GM12878 (cell line): ENCODE measurements at regions not wholly inside any gene's neighbourhood (a gene's known extent, or its start where the extent isn't known, plus 50 kb on each side); places are given as distances from the start of the nearest gene placed in this dataset.

Experiments
- ATAC-seq: fragments of 200-7000 bp; cut with Tn5 transposase; 3 replicates; pipeline ENCODE4 v1.9.1; 2020; ENCODE audit warnings: mild to moderate bottlenecking, moderate library complexity
- BruUV-seq: library from RNA; stranded (reverse); fragments of 400-500 nt; replicated peaks from 2 replicates; lab custom pipeline; 2021; lab: Mats Ljungman, UMichigan
- CTCF ChIA-PET: fragments of 300-600 bp; sonication (Branson Sonifier 250); formaldehyde crosslinking; extraction: SDS; loops from one replicate; lab custom pipeline; 2021; ENCODE audit warnings: inconsistent platforms; lab: Yijun Ruan, JAX
- POLR2A ChIA-PET: fragments of 350-600 bp; formaldehyde crosslinking; extraction: SDS; loops from one replicate; lab custom pipeline; 2021; ENCODE audit warnings: inconsistent platforms; lab: Charles Lee
- RAD21 ChIA-PET: fragments of 300-600 bp; sonication (Branson Sonifier 250); formaldehyde crosslinking; loops from one replicate; lab custom pipeline; 2023; ENCODE audit warnings: antibody characterized with exemption; ENCODE audit not compliant: unreplicated experiment; lab: Charles Lee
- SMC1A ChIA-PET: fragments of 300-600 bp; sonication (Branson Sonifier 250); formaldehyde crosslinking; loops from one replicate; lab custom pipeline; 2023; ENCODE audit not compliant: unreplicated experiment, uncharacterized antibody; lab: Charles Lee
- DNase-seq: peaks from one replicate; pipeline ENCODE4 v3.0.0-alpha.2; 2011; ENCODE audit warnings: low read depth, low spot score
- FAIRE-seq: peaks from 3 replicates; lab custom pipeline; 2011; peaks lifted over from hg19 to GRCh38; lab: Jason Lieb, UNC
- H2AFZ ChIP-seq: 2 replicates; pipeline ENCODE4 v1.6.0; 2011; ENCODE audit warnings: low read depth, low read length, control low read depth; ENCODE audit not compliant: control insufficient read depth
- H3K27ac ChIP-seq: 2 replicates; pipeline ENCODE4 v1.5.1; 2011; ENCODE audit warnings: control low read depth; ENCODE audit not compliant: control insufficient read depth, insufficient read depth
- H3K27me3 ChIP-seq, 2 experiments: replicated peaks in 1 of 2; 2 replicates each; pipeline versions ENCODE4 v1.6.0 to v1.6.1; 2011; ENCODE audit warnings: low read length in 1 of 2; ENCODE audit not compliant: control insufficient read depth in 2 of 2, insufficient read depth in 2 of 2
- H3K36me3 ChIP-seq, 2 experiments: 2 replicates each; pipeline ENCODE4 v1.5.1; 2011; ENCODE audit warnings: low read length in 1 of 2; ENCODE audit not compliant: control insufficient read depth in 2 of 2, insufficient read depth in 2 of 2
- H3K4me1 ChIP-seq: 2 replicates; pipeline ENCODE4 v1.6.1; 2011; ENCODE audit warnings: mild to moderate bottlenecking, low read length, moderate library complexity, mixed read lengths; ENCODE audit not compliant: control insufficient read depth, insufficient read depth
- H3K4me2 ChIP-seq: 2 replicates; pipeline ENCODE4 v1.6.0; 2011; ENCODE audit warnings: control low read depth; ENCODE audit not compliant: control insufficient read depth, insufficient read depth
- H3K4me3 ChIP-seq: fragments of 200-600 bp; sonication (generic); 2 replicates; pipeline ENCODE4 v1.5.1; 2016
- H3K79me2 ChIP-seq: 2 replicates; pipeline ENCODE4 v1.6.0; 2011; ENCODE audit warnings: low read length; ENCODE audit not compliant: control insufficient read depth, insufficient read depth
- H3K9ac ChIP-seq: 2 replicates; pipeline ENCODE4 v1.8.0; 2011; ENCODE audit warnings: low read length, control low read depth, mixed read lengths; ENCODE audit not compliant: control insufficient read depth, insufficient read depth
- H3K9me3 ChIP-seq: replicated peaks from 3 replicates; pipeline ENCODE4 v1.5.1; 2011; ENCODE audit warnings: mild to moderate bottlenecking, low read length; ENCODE audit not compliant: control insufficient read depth, insufficient read depth
- H4K20me1 ChIP-seq: 2 replicates; pipeline ENCODE4 v1.6.0; 2011; ENCODE audit not compliant: control insufficient read depth, insufficient read depth
- HSF1 ChIP-seq: fragments of 150-350 bp; IDR thresholded peaks from 2 replicates; pipeline ENCODE4 v1.6.1; 2014; ENCODE audit warnings: mild to moderate bottlenecking, low read depth, low read length
- KLF5 ChIP-seq: fragments of 450-650 bp; IDR thresholded peaks from 2 replicates; pipeline ENCODE4 v1.6.1; 2014; ENCODE audit warnings: mild to moderate bottlenecking; ENCODE audit not compliant: partially characterized antibody
- RELA ChIP-seq: fragments of 450-650 bp; IDR thresholded peaks from 2 replicates; pipeline ENCODE4 v1.8.0; 2014; ENCODE audit warnings: borderline replicate concordance; ENCODE audit not compliant: partially characterized antibody
- RELB ChIP-seq: fragments of 450-650 bp; IDR thresholded peaks from 2 replicates; pipeline ENCODE4 v1.6.1; 2017; ENCODE audit warnings: low read depth, mild to moderate bottlenecking, moderate library complexity
- SMC3 ChIP-seq: IDR thresholded peaks from 2 replicates; pipeline ENCODE4 v1.6.1; 2011; ENCODE audit warnings: low read length, improper control_type of control experiment, borderline replicate concordance
- SPI1 ChIP-seq: IDR thresholded peaks from 2 replicates; pipeline ENCODE4 v1.6.1; 2011; ENCODE audit warnings: low read depth, mild to moderate bottlenecking, low read length, moderate library complexity, borderline replicate concordance; ENCODE audit not compliant: insufficient read depth
- ZNF687 ChIP-seq: fragments of 450-650 bp; IDR thresholded peaks from 2 replicates; pipeline ENCODE4 v1.6.1; 2017; ENCODE audit warnings: mild to moderate bottlenecking, moderate library complexity
- WGBS: methylation state at CpG from one replicate; pipeline ENCODE4 v1.1.6; 2016; ENCODE audit warnings: low lambda C conversion rate; ENCODE audit not compliant: insufficient replicate concordance, insufficient coverage; ENCODE audit errors: missing lambda C conversion rate; 5-methylcytosine and 5-hydroxymethylcytosine counted together
- in situ Hi-C: fragments of 300-500 bp; cut with MboI; formaldehyde crosslinking; loops from 9 replicates; pipeline ENCODE4 v1.14.3; 2018; ENCODE audit warnings: mixed read lengths
- intact Hi-C: fragments of 100-400 bp; cut with micrococcal nuclease; formaldehyde crosslinking; loops from one replicate; pipeline ENCODE4 v1.14.2; 2022; ENCODE audit not compliant: unreplicated experiment
- TF ChIP-seq, protein P1 (sequence below): fragments of 450-650 bp; formaldehyde crosslinking; IDR thresholded peaks from 2 replicates; pipeline ENCODE4 v1.4.0; 2022; ENCODE audit warnings: mild to moderate bottlenecking, moderate library complexity

DNA sequence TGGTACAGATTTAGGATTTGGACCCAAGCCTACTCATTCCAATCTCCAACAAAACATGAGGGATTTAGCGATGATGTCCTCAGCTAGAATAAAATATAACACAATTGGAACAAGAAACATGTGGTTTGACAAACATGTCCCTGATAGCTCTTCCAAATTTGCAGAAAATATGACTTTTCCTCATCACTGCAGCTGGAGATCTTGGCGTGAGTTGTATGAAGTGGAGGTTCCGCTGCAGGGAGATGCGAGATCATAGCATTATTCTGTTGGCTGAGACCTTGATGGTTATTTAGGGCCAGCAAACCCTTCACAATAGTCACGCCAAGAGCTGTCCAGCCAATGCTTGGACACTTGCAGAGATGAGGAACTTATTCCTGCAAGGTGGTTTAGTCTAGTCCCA, 413.4 kb upstream of the TBX3 start:
- H3K4me3 ChIP-seq: no peak overlapping the region
- no peaks in the 10 kb centered on the region for H3K27me3 ChIP-seq
- intact Hi-C loops: no loop called here
- DNase-seq (no peak), ATAC-seq (no peak), FAIRE-seq (no peak)
- no peaks in the 10 kb centered on the region for H3K9me3 ChIP-seq
- no peaks in the 10 kb centered on the region for H3K4me1 ChIP-seq
- ChIA-PET POLR2A (no interaction called here), SMC1A (no interaction called here), CTCF (no interaction called here), RAD21 (no interaction called here)
- no peak overlapping the region for H3K27ac ChIP-seq
- TF ChIP-seq RELB: no peak
- TF ChIP-seq, protein P1, sequence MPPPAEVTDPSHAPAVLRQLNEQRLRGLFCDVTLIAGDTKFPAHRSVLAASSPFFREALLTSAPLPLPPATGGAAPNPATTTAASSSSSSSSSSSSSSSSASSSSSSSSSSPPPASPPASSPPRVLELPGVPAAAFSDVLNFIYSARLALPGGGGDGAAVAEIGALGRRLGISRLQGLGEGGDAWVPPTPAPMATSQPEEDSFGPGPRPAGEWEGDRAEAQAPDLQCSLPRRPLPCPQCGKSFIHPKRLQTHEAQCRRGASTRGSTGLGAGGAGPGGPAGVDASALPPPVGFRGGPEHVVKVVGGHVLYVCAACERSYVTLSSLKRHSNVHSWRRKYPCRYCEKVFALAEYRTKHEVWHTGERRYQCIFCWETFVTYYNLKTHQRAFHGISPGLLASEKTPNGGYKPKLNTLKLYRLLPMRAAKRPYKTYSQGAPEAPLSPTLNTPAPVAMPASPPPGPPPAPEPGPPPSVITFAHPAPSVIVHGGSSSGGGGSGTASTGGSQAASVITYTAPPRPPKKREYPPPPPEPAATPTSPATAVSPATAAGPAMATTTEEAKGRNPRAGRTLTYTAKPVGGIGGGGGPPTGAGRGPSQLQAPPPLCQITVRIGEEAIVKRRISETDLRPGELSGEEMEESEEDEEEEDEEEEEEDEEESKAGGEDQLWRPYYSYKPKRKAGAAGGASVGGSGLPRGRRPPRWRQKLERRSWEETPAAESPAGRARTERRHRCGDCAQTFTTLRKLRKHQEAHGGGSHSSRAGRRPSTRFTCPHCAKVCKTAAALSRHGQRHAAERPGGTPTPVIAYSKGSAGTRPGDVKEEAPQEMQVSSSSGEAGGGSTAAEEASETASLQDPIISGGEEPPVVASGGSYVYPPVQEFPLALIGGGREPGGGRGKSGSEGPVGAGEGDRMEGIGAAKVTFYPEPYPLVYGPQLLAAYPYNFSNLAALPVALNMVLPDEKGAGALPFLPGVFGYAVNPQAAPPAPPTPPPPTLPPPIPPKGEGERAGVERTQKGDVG (CRISPR knock-in tag): no peak
- TF ChIP-seq SPI1: no peak
- no peak for TF ChIP-seq SMC3
- TF ChIP-seq KLF5: no peak
- TF ChIP-seq ZNF687: no peak
- TF ChIP-seq RELA: no peak
- TF ChIP-seq HSF1: no peak
- 24% methylated on average over 5 of the region's 5 CpGs for WGBS
- BruUV-seq: no TSS peak
- no peaks in the 10 kb centered on the region for H3K79me2 ChIP-seq
- H4K20me1 ChIP-seq: no peaks in the 10 kb centered on the region
- no peak overlapping the region for H3K9ac ChIP-seq
- H2AFZ ChIP-seq: no peak overlapping the region
- no peaks in the 10 kb centered on the region for H3K36me3 ChIP-seq
- in situ Hi-C loops: no loop called here
- H3K4me2 ChIP-seq: no peak overlapping the region
